ENCODE measurements at regions not wholly inside any gene's neighbourhood (a gene's known extent, or its start where the extent isn't known, plus 50 kb on each side); places are given as distances from the start of the nearest gene placed in this dataset.

DNA sequence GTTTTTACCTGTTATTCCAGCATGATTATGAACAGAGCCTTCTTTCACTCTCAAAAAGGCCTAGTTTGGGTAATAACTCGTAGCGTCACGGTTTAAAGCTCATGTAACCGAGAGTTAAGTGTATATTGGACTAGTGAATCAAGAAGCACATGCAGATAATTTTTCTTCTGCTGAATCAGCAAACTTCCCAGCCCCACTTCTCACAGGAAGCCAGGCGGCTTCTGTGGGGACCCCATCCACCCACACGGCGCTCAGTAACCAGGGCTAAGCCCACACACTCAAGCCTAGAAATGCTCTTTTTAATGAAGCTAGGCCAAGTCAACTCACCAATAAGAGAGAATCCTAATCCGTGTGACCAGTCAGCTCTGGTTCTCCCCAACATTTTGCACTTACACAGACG, 191.2 kb upstream of the MGMT start:
- dilution Hi-C loops (cut with MboI; ENCODE audit: extremely low pct_ligation_motif_present, low sequenced_read_pairs) = no loop called here
- H3K27me3 ChIP-seq (ENCODE audit: control insufficient read depth in 2 of 2, insufficient read depth in 2 of 2, low read length in 2 of 2) = no peaks in the 10 kb centered on the region
- H3K4me2 ChIP-seq (ENCODE audit: insufficient read depth, low read length) = no peak overlapping the region
- H3K9me3 ChIP-seq (replicated peaks; ENCODE audit: control insufficient read depth, insufficient read depth, low read length) = no peaks in the 10 kb centered on the region
- no peak overlapping the region for H2AFZ ChIP-seq (ENCODE audit: low read depth, low read length)
- FAIRE-seq (no peak), DNase-seq (ENCODE audit: low read depth, low spot score) (no peak)
- H3K4me3 ChIP-seq (replicated peaks in 1 of 3; ENCODE audit: insufficient read depth in 1 of 3, low read depth in 1 of 3, low read length in 3 of 3) = no peak overlapping the region
- CTCF ChIA-PET = no interaction called here
- no peaks in the 10 kb centered on the region for H3K36me3 ChIP-seq (ENCODE audit: control insufficient read depth in 2 of 2, extremely low read depth in 1 of 2, insufficient read depth in 2 of 2, low read length in 2 of 2)
- H3K79me2 ChIP-seq (ENCODE audit: control insufficient read depth, insufficient read depth, low read length) = no peaks in the 10 kb centered on the region
- no peaks in the 10 kb centered on the region for H4K20me1 ChIP-seq (replicated peaks; ENCODE audit: control insufficient read depth, extremely low read depth, insufficient read depth, low read length)
- no peak for TF ChIP-seq POLR2A (IDR thresholded peaks at IDR 0.05; ENCODE audit: low read depth, low read length)
- TF ChIP-seq JUN (IDR thresholded peaks at IDR 0.05; ENCODE audit: borderline replicate concordance, insufficient read depth, insufficient read length, low read depth) = no peak
- TF ChIP-seq POLR2AphosphoS5 (IDR thresholded peaks at IDR 0.05; ENCODE audit: insufficient read depth, low read depth, low read length) = no peak
- no peak for TF ChIP-seq EZH2 (IDR thresholded peaks at IDR 0.05; ENCODE audit: borderline replicate concordance, low read depth, low read length, severe bottlenecking)
- no peak for TF ChIP-seq FOS (IDR thresholded peaks at IDR 0.05; ENCODE audit: borderline replicate concordance, insufficient read depth, low read length)
- TF ChIP-seq, protein P1, sequence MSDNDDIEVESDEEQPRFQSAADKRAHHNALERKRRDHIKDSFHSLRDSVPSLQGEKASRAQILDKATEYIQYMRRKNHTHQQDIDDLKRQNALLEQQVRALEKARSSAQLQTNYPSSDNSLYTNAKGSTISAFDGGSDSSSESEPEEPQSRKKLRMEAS (IDR thresholded peaks at IDR 0.05; ENCODE audit: insufficient read depth, insufficient read length) = no peak
- TF ChIP-seq, protein P2, sequence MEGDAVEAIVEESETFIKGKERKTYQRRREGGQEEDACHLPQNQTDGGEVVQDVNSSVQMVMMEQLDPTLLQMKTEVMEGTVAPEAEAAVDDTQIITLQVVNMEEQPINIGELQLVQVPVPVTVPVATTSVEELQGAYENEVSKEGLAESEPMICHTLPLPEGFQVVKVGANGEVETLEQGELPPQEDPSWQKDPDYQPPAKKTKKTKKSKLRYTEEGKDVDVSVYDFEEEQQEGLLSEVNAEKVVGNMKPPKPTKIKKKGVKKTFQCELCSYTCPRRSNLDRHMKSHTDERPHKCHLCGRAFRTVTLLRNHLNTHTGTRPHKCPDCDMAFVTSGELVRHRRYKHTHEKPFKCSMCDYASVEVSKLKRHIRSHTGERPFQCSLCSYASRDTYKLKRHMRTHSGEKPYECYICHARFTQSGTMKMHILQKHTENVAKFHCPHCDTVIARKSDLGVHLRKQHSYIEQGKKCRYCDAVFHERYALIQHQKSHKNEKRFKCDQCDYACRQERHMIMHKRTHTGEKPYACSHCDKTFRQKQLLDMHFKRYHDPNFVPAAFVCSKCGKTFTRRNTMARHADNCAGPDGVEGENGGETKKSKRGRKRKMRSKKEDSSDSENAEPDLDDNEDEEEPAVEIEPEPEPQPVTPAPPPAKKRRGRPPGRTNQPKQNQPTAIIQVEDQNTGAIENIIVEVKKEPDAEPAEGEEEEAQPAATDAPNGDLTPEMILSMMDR (IDR thresholded peaks at IDR 0.05; ENCODE audit: extremely low read depth in 1 of 2, insufficient read depth in 1 of 2, low read depth in 1 of 2, low read length in 2 of 2) = no peak
- TF ChIP-seq GATA2 (IDR thresholded peaks at IDR 0.05; ENCODE audit: insufficient read depth, insufficient read length, low read depth, low read length) = no peak
- no peak for TF ChIP-seq MYC (IDR thresholded peaks at IDR 0.05; ENCODE audit: low read depth, low read length)
- H3K4me1 ChIP-seq (ENCODE audit: control insufficient read depth, extremely low read depth, insufficient read depth, low read length) = no peaks in the 10 kb centered on the region
- POLR2A ChIA-PET = no interaction called here
- no peaks in the 10 kb centered on the region for H3K9me1 ChIP-seq (replicated peaks; ENCODE audit: control insufficient read depth, extremely low read depth, insufficient read depth, low read length)
- no TSS peak for BruUV-seq (replicated peaks)
- H3K27ac ChIP-seq (ENCODE audit: insufficient read depth, low read depth, low read length) = no peak overlapping the region
- H3K9ac ChIP-seq (replicated peaks; ENCODE audit: extremely low read depth, insufficient read depth, low read length) = no peak overlapping the region
- intact Hi-C loops (cut with micrococcal nuclease) = no loop called here
